ENCODE measurements at regions not wholly inside any gene's neighbourhood (a gene's known extent, or its start where the extent isn't known, plus 50 kb on each side); places are given as distances from the start of the nearest gene placed in this dataset.

DNA sequence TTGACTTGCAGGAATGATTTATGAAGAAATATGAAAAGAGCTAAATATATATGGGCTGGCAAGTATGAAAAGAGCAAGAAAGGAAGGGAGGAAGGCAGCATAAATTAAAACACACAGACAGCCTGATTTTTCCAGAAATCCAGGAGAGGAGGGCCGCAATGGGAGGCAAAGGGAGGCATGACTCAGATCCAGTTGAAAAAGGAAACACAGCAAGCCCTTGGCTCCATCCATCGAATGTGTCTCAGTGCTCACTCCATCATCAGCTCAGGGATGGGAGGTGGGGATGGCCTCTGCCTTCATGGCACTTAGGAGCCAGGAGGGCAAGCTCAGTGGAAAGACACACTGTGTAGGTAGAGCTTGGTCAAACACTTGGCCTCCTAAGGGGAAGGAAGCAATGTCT lies 75.7 kb upstream of the PDZD8 start:
- no peak overlapping the region for H3K4me3 ChIP-seq
- ATAC-seq (no peak), DNase-seq (no peak)
- H3K27me3 ChIP-seq, result peaks cover 0 to 10% (median under 1%) of the 10 kb centered on the region in 7 donors
- intact Hi-C loops (cut with DNase I), result no loop called here
- H3K9me3 ChIP-seq, result peaks cover 0 to 18% (median 0%) of the 10 kb centered on the region in 11 donors
- peaks cover 0 to 16% (median 0%) of the 10 kb centered on the region in 9 donors for H3K4me1 ChIP-seq
- H3K36me3 ChIP-seq, result no peaks in the 10 kb centered on the region
- no peak for TF ChIP-seq CTCF (IDR thresholded peaks at IDR 0.05)
- no peak overlapping the region for H3K27ac ChIP-seq
- WGBS, 2 donors, result 77 to 78% methylated on average over 2 of the region's 2 CpGs

DNA sequence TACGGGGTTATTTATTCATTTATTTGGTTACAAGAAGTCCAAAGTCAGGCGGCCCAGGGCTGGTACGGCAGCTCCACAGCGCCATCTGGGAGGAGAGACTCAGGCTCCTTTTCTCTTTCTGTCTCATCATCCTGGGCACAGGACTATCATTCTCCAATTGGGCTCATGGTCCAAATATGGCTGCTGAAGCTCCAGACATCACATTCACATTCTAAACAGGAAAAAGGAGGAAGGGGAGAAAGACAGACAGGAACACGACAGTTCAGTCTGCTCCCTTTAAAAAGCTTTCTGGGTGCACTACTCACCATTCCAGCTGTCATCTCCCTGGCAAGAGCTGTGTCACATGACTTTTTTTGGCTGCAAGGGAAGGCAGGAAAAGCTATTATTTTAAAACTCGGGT lies 74.4 kb upstream of the PDZD8 start:
- H3K4me3 ChIP-seq, result no peak overlapping the region
- no peak for DNase-seq
- peak in 1 of 9 donors; percentile 10 for TF ChIP-seq CTCF (IDR thresholded peaks at IDR 0.05)
- no peak overlapping the region for H3K27ac ChIP-seq
- peaks cover 0 to 10% (median 0%) of the 10 kb centered on the region in 7 donors for H3K27me3 ChIP-seq
- 62 to 68% methylated on average over 6 of the region's 6 CpGs for WGBS, 2 donors
- intact Hi-C loops (cut with DNase I), result loop anchor here in 2 of 10 donors (10.0 kb wide), 1 partner anchor 235 kb away; no protein-coding TSS in a partner anchor
- peaks cover 0 to 18% (median 0%) of the 10 kb centered on the region in 11 donors for H3K9me3 ChIP-seq
- no peaks in the 10 kb centered on the region for H3K36me3 ChIP-seq
- H3K4me1 ChIP-seq, result peaks cover 0 to 4% (median 0%) of the 10 kb centered on the region in 9 donors
- no peak for ATAC-seq

DNA sequence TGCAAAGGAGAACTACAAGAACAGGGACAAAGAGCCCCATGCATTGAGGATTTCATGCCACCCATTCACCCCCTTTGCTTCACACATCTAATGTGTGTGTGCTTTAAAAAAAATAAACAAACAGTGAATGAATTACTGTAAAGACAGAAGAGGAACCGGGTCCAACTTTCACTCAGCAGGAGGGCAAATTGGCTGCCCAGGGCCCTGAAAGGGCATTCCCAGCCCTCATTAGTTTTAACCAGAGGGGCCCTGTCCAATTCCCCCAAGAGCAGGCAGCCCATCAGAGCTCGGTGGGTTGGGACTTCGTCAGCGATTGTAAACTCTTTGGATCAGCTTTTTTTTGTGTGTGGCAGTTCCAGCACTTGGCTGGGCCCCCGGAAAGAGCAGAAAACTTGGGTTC lies 73.6 kb upstream of the PDZD8 start:
- DNase-seq (no peak), ATAC-seq (no peak)
- Histone ChIP-seq H3K36me3 (no peaks in the 10 kb centered on the region), H3K27me3 (peaks cover 0 to 10% (median 4%) of the 10 kb centered on the region in 7 donors), H3K27ac (no peak overlapping the region), H3K9me3 (peaks cover 0 to 18% (median 0%) of the 10 kb centered on the region in 11 donors), H3K4me3 (no peak overlapping the region), H3K4me1 (no peaks in the 10 kb centered on the region)
- TF ChIP-seq CTCF (IDR thresholded peaks at IDR 0.05), result no peak
- 59 to 62% methylated on average over 5 of the region's 5 CpGs for WGBS, 2 donors
- intact Hi-C loops (cut with DNase I), result loop anchor here in 2 of 10 donors (10.0 kb wide), 1 partner anchor 234 kb away; no protein-coding TSS in a partner anchor

GRCh38 chr10:117445992-117446391 lies 70.8 kb upstream of the PDZD8 start:
- intact Hi-C loops (cut with DNase I), result loop anchor here in 2 of 10 donors (10.0 kb wide), 1 partner anchor 231 kb away; no protein-coding TSS in a partner anchor
- WGBS, 2 donors, result 71 to 83% methylated on average over 3 of the region's 3 CpGs
- peaks cover 0 to 13% (median 7%) of the 10 kb centered on the region in 7 donors for H3K27me3 ChIP-seq

More at GRCh38 chr10:117445992-117446391, 70.8 kb upstream of the PDZD8 start:
- ATAC-seq, result no peak
- no peak overlapping the region for H3K4me3 ChIP-seq
- DNase-seq, result no peak
- H3K36me3 ChIP-seq, result no peaks in the 10 kb centered on the region
- TF ChIP-seq CTCF (IDR thresholded peaks at IDR 0.05), result no peak
- H3K27ac ChIP-seq, result no peak overlapping the region
- H3K9me3 ChIP-seq, result peaks cover 0 to 7% (median 0%) of the 10 kb centered on the region in 11 donors
- H3K4me1 ChIP-seq, result peaks cover 0 to 16% (median 3%) of the 10 kb centered on the region in 9 donors

Measured in heart right ventricle (tissue), 16 donors.